RWPE2 (cell line): ENCODE measurements at regions not wholly inside any gene's neighbourhood (a gene's known extent, or its start where the extent isn't known, plus 50 kb on each side); places are given as distances from the start of the nearest gene placed in this dataset.
"Not testable (repeated sequence)": the region's sequence is repeated elsewhere in the genome, so short reads cannot be mapped to it uniquely, and the experiment has no call there.

Source experiments
- ATAC-seq: fragments of 200-7000 bp; cut with Tn5 transposase; 3 replicates; pipeline ENCODE4 v1.9.1; 2021; ENCODE audit warnings: low read depth
- DNase-seq: peaks from one replicate; pipeline ENCODE4 v3.0.0-alpha.2; 2020; ENCODE audit warnings: low spot score
- H3K27ac ChIP-seq: fragments of 450-650 bp; 2 replicates; pipeline ENCODE4 v1.5.1; 2017; ENCODE audit warnings: mild to moderate bottlenecking; ENCODE audit not compliant: poor library complexity, severe bottlenecking
- H3K27me3 ChIP-seq: fragments of 250-450 bp; sonication (Bioruptor Pico); 2 replicates; pipeline ENCODE4 v1.5.1; 2021; ENCODE audit warnings: mild to moderate bottlenecking, moderate library complexity; ENCODE audit not compliant: insufficient read depth, poor library complexity, severe bottlenecking
- H3K36me3 ChIP-seq: fragments of 250-450 bp; sonication (Bioruptor Pico); 2 replicates; pipeline ENCODE4 v1.5.1; 2020; ENCODE audit warnings: low read depth, mild to moderate bottlenecking, moderate library complexity
- H3K4me1 ChIP-seq: fragments of 250-450 bp; sonication (Bioruptor Pico); 2 replicates; pipeline ENCODE4 v1.5.1; 2021; ENCODE audit warnings: mild to moderate bottlenecking, moderate library complexity; ENCODE audit not compliant: insufficient read depth, poor library complexity, severe bottlenecking
- H3K4me3 ChIP-seq: fragments of 250-450 bp; sonication (Bioruptor Pico); 2 replicates; pipeline ENCODE4 v1.5.1; 2021; ENCODE audit warnings: mild to moderate bottlenecking, moderate library complexity; ENCODE audit not compliant: severe bottlenecking
- H3K9me3 ChIP-seq: fragments of 250-450 bp; sonication (Bioruptor Pico); 2 replicates; pipeline ENCODE4 v1.5.1; 2021; ENCODE audit warnings: mild to moderate bottlenecking, moderate library complexity; ENCODE audit not compliant: severe bottlenecking
- CTCF ChIP-seq: fragments of 450-650 bp; IDR thresholded peaks from one replicate; pipeline ENCODE4 v1.5.1; 2017; ENCODE audit warnings: mild to moderate bottlenecking, moderate library complexity; ENCODE audit not compliant: poor library complexity, severe bottlenecking

DNA sequence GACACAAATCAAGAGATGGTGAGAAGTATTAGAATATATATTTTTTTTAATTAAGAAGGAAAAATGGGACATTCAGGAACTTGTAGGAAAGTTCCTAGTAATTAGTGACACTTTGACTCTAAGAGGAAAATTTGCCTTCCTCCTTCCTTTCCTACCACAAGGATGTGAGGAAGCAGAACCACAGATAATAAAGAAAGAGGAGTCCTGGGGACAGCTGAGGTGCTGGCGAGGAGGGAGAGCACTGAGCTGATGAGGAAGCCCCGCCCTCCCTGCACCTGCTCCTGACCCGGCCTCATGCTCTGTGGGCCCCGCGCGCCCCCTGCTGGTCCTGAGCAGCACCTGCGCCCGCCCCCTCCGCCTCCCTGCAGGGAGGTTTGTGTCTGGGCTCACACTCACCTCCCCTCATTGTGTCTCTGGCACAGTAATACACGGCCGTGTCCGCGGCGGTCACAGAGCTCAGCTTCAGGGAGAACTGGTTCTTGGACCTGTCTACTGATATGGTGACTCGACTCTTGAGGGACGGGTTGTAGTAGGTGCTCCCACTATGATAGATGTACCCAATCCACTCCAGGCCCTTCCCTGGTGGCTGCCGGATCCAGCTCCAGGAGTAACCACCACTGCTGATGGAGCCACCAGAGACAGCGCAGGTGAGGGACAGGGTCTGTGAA, 822.6 kb downstream of the TMEM121 start:
- not testable (repeated sequence) for H3K36me3 ChIP-seq, H3K9me3 ChIP-seq, H3K4me3 ChIP-seq, ATAC-seq, H3K27me3 ChIP-seq, H3K4me1 ChIP-seq, DNase-seq, H3K27ac ChIP-seq
- TF ChIP-seq CTCF: peak; percentile 48

DNA sequence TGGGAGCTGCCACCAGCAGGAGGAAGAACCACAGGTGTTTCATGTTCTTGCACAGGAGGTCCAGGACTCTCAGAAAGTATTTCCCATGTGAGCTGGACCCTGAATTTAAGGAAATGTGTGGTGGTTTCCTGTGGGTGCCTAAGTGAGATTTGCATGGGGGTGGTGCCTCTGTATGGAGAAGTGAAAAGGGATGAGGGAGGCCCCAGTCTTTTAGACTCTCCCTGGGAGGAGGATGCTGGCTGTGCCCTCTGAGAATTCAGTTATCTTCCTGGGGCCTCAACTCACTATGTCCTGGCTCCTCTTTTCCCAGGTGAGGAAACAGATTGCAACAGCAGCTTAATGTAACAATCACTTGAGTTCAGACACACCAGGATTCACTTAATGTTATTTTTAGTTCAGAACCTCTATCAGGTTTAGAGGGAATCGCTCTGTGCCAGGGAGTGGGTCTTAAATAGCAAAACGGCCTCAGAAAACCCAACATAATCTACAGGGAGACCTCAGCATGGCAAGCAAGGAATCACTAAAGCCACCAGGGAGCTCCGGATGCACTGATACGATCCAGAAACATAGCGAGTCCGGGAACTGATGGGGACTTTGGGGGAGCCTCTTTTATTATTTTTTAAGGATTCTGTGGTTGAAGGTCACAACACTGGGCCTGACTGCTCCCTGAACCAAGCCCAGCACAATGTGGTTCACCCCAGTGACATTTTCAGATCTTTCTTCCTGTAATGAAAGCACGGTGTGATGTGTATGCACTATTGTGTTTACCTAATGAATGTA, 823.5 kb downstream of the TMEM121 start:
- H3K4me1 ChIP-seq, H3K27ac ChIP-seq, H3K4me3 ChIP-seq, H3K27me3 ChIP-seq, H3K36me3 ChIP-seq, DNase-seq, H3K9me3 ChIP-seq, ATAC-seq: not testable (repeated sequence)

GRCh38 chr14:106355007-106355791, 828.8 kb downstream of the TMEM121 start:
- not testable (repeated sequence) for H3K9me3 ChIP-seq, H3K36me3 ChIP-seq, DNase-seq, H3K4me3 ChIP-seq, ATAC-seq, H3K27me3 ChIP-seq, H3K27ac ChIP-seq, H3K4me1 ChIP-seq

- H3K27me3 ChIP-seq, H3K4me3 ChIP-seq, DNase-seq, H3K36me3 ChIP-seq, H3K4me1 ChIP-seq, H3K27ac ChIP-seq, H3K9me3 ChIP-seq: not testable (repeated sequence)
- 0 out of 3 replicates have a peak, but pooled peaks have one; percentile 21 for ATAC-seq
Observed at GRCh38 chr14:106355881-106356642, 829.7 kb downstream of the TMEM121 start.

DNA sequence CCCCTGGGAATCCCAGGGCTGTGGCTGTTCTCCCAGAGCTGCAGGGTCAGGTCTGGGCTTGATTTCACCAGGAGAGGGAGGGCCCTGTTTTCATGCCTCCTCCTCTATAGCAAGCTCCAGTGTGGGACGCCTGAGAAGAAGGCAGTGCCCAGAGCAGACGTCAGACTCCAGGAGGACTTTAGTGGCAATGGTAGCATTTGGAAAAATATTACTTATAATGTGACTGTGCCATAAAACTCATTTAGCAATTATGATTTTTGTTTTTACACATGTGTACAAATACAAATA, 830.2 kb downstream of the TMEM121 start:
- H3K4me1 ChIP-seq, DNase-seq, H3K9me3 ChIP-seq, H3K4me3 ChIP-seq, H3K27me3 ChIP-seq, H3K36me3 ChIP-seq, H3K27ac ChIP-seq: not testable (repeated sequence)
- ATAC-seq: peak; percentile 49; the same call in 1 of the 3 replicates

GRCh38 chr14:106359157-106359887, 832.9 kb downstream of the TMEM121 start:
- not testable (repeated sequence) for ATAC-seq, H3K4me3 ChIP-seq, H3K9me3 ChIP-seq, H3K4me1 ChIP-seq, H3K27me3 ChIP-seq, DNase-seq, H3K36me3 ChIP-seq, H3K27ac ChIP-seq

DNA sequence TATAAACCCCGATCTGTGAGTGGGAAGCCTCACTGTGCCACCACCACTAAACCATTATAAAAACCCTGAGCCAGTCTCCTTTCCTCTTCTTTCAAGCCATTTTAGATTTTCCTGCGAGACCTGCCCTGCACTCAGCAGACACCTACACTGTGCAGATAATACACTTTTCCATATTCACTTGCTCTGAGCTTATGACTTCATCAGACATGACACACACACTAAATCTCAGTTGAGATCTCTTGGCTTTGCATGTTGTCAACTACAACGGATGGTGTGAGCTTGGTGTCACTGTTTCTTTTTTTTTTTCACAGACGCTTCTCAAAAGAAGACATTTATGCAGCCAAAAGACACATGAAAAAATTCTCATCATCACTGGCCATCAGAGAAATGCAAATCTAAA, 839.0 kb downstream of the TMEM121 start:
- not testable (repeated sequence) for DNase-seq, ATAC-seq, H3K27ac ChIP-seq, H3K27me3 ChIP-seq, H3K9me3 ChIP-seq, H3K4me1 ChIP-seq, H3K36me3 ChIP-seq, H3K4me3 ChIP-seq

- H3K4me3 ChIP-seq, DNase-seq, H3K27ac ChIP-seq, H3K4me1 ChIP-seq, H3K27me3 ChIP-seq, ATAC-seq, H3K36me3 ChIP-seq, H3K9me3 ChIP-seq: not testable (repeated sequence)
Observed at GRCh38 chr14:106365894-106366293, 839.5 kb downstream of the TMEM121 start.

DNA sequence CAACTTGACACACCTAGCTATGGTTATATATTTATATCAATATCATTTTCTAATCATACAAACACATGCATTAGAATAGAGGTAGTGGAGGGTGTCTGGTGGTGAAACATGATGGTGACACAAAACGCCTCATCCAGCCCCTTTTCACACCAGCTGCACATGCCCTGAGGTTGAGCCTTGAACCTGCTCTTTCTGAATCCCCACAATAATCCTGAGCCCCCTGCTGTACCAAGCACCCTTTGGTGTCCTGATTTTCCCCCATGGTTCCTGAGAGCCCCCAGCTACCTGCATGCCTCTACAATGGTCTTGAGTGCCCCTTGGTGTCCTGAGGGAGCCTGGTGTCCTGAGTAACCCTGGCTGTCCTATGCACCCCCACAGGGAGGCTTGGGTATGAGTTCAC, 840.6 kb downstream of the TMEM121 start:
- H3K27me3 ChIP-seq, H3K36me3 ChIP-seq, ATAC-seq, DNase-seq, H3K9me3 ChIP-seq, H3K4me3 ChIP-seq, H3K4me1 ChIP-seq, H3K27ac ChIP-seq: not testable (repeated sequence)
